Spleen (tissue), 11 donors: ENCODE measurements at regions not wholly inside any gene's neighbourhood (a gene's known extent, or its start where the extent isn't known, plus 50 kb on each side); places are given as distances from the start of the nearest gene placed in this dataset.

ENCODE experiments used
- DNase-seq: peaks from one replicate; pipeline ENCODE4 v3.0.0-alpha.2; 2020
- H3K27ac ChIP-seq, 8 donors: fragments of 200-600 bp; sonication (generic) in 7 of 8; 1 replicate in 4 of 8; 2 replicates in 4 of 8; pipeline versions ENCODE4 v1.5.0 to v1.8.0; 2016 to 2021; ENCODE audit warnings: inconsistent platforms in 4 of 8, mild to moderate bottlenecking in 4 of 8, moderate library complexity in 1 of 8
- H3K27me3 ChIP-seq, 7 donors: fragments of 200-600 bp; sonication (generic) in 6 of 7; replicated peaks in 1 of 7; 1 replicate in 4 of 7; 2 replicates in 3 of 7; pipeline versions ENCODE4 v1.5.0 to v1.8.0; 2016 to 2021; ENCODE audit warnings: inconsistent platforms in 3 of 7, mild to moderate bottlenecking in 1 of 7
- H3K36me3 ChIP-seq, 6 donors: fragments of 200-600 bp; sonication (generic) in 5 of 6; 1 replicate in 4 of 6; 2 replicates in 2 of 6; pipeline versions ENCODE4 v1.5.0 to v1.8.0; 2016 to 2021; ENCODE audit warnings: inconsistent platforms in 2 of 6
- H3K4me1 ChIP-seq, 6 donors: fragments of 200-600 bp; sonication (generic) in 5 of 6; 1 replicate in 3 of 6; 2 replicates in 3 of 6; pipeline versions ENCODE4 v1.5.0 to v1.8.0; 2016 to 2021; ENCODE audit warnings: inconsistent platforms in 3 of 6
- H3K4me3 ChIP-seq, 8 donors: fragments of 200-600 bp; sonication (generic) in 7 of 8; 1 replicate in 4 of 8; 2 replicates in 4 of 8; pipeline versions ENCODE4 v1.5.0 to v1.8.0; 2016 to 2021; ENCODE audit warnings: inconsistent platforms in 4 of 8, mild to moderate bottlenecking in 4 of 8, moderate library complexity in 2 of 8
- H3K9me3 ChIP-seq, 8 donors: fragments of 200-600 bp; sonication (generic) in 7 of 8; 1 replicate in 4 of 8; 2 replicates in 4 of 8; pipeline versions ENCODE4 v1.5.0 to v1.8.0; 2016 to 2021; ENCODE audit warnings: inconsistent platforms in 4 of 8
- CTCF ChIP-seq, 11 experiments: fragments of 200-600 bp in 7 of 11; fragments of 450-650 bp in 4 of 11; sonication (generic) in 4 of 11; IDR thresholded peaks in 8 of 11; conservative IDR thresholded peaks in 3 of 11; 1 replicate in 7 of 11; 2 replicates in 4 of 11; pipeline versions ENCODE4 v1.4.0 to v1.8.0; 2016 to 2021; ENCODE audit warnings: antibody characterized with exemption in 11 of 11, inconsistent platforms in 4 of 11, mild to moderate bottlenecking in 1 of 11
- POLR2A ChIP-seq, 3 donors: fragments of 450-650 bp; IDR thresholded peaks; one replicate each; pipeline ENCODE4 v1.5.1; 2017; ENCODE audit warnings: antibody characterized with exemption in 3 of 3, mild to moderate bottlenecking in 1 of 3
- POLR2AphosphoS5 ChIP-seq, 3 donors: sonication (generic); formaldehyde crosslinking; IDR thresholded peaks; one replicate each; pipeline ENCODE4 v1.5.1; 2017; ENCODE audit warnings: antibody characterized with exemption in 3 of 3
- WGBS, 5 donors: extraction: QIAGEN DNeasy Blood & Tissue Kit in 3 of 5; methylation state at CpG; one replicate each; pipeline versions ENCODE4 v1.1.5 to v1.1.7; 2013 to 2018; 5-methylcytosine and 5-hydroxymethylcytosine counted together
- intact Hi-C: fragments of 100-400 bp; cut with DNase I; formaldehyde crosslinking; loops from one replicate; pipeline ENCODE4 v1.15.0; 2023; ENCODE audit warnings: low total_unique reads
- donor health status: healthy with polysubstance abuse.
- donor health status: DM: no; HTN: no; CAD: no; lungs with moderate emphysema.
- donor health status: DM: no; HTN: no; CAD: no.
- donor health status: Bipolar disorder and iron deficiency.
- donor health status: healthy.
- donor health status: DM: no; HTN: no; CAD: no.
- donor health status: DM: yes; HTN: yes; CAD: no.

- no peak overlapping the region for H3K4me3 ChIP-seq
- intact Hi-C loops = no loop called here
- DNase-seq = no peak
- 49 to 65% (median 57%) methylated on average over 14 of the region's 14 CpGs for WGBS, 5 donors
- no peaks in the 10 kb centered on the region for H3K36me3 ChIP-seq
- peaks cover 26 to 61% (median 51%) of the 10 kb centered on the region in 6 donors for H3K4me1 ChIP-seq
- TF ChIP-seq POLR2AphosphoS5 (IDR thresholded peaks at IDR 0.05) (peak in 2 of 3 donors; percentile 31 to 71), POLR2A (IDR thresholded peaks at IDR 0.05) (no peak), CTCF (IDR thresholded peaks at IDR 0.05 in 8 of 11, conservative IDR thresholded peaks at IDR 0.05 in 3 of 11) (no peak)
- H3K27me3 ChIP-seq = no peaks in the 10 kb centered on the region
- peaks cover 0 to 15% (median 10%) of the 10 kb centered on the region in 8 donors for H3K9me3 ChIP-seq
- H3K27ac ChIP-seq = peak overlapping the region in 7 of 8 donors; percentile 48 to 86 (median 78)
These were observed 139.8 kb downstream of the ZFP36L2 start for GRCh38 chr2:43086451-43087221.

- intact Hi-C loops = no loop called here
- peaks cover 26 to 63% (median 51%) of the 10 kb centered on the region in 6 donors for H3K4me1 ChIP-seq
These were observed 140.5 kb downstream of the ZFP36L2 start for GRCh38 chr2:43085929-43086328.

GRCh38 chr2:43085505-43085904 lies 140.9 kb downstream of the ZFP36L2 start:
- Histone ChIP-seq H3K36me3 (no peaks in the 10 kb centered on the region), H3K4me1 (peaks cover 26 to 66% (median 51%) of the 10 kb centered on the region in 6 donors), H3K9me3 (peaks cover 0 to 6% (median 3%) of the 10 kb centered on the region in 8 donors), H3K27me3 (no peaks in the 10 kb centered on the region), H3K27ac (peak overlapping the region in 7 of 8 donors; percentile 46 to 86 (median 78)), H3K4me3 (no peak overlapping the region)
- TF ChIP-seq CTCF (IDR thresholded peaks at IDR 0.05 in 8 of 11, conservative IDR thresholded peaks at IDR 0.05 in 3 of 11) (no peak), POLR2AphosphoS5 (IDR thresholded peaks at IDR 0.05) (no peak), POLR2A (IDR thresholded peaks at IDR 0.05) (no peak)
- DNase-seq = peak; percentile 35
- 86 to 94% (median 91%) methylated on average over 11 of the region's 11 CpGs for WGBS, 5 donors
- intact Hi-C loops = no loop called here

More at GRCh38 chr2:43085929-43086328, 140.5 kb downstream of the ZFP36L2 start:
- peak; percentile 60 for DNase-seq
- H3K27me3 ChIP-seq = no peaks in the 10 kb centered on the region
- peak overlapping the region in 7 of 8 donors; percentile 46 to 86 (median 78) for H3K27ac ChIP-seq
- no peak for TF ChIP-seq POLR2A (IDR thresholded peaks at IDR 0.05)
- no peak for TF ChIP-seq POLR2AphosphoS5 (IDR thresholded peaks at IDR 0.05)
- TF ChIP-seq CTCF (IDR thresholded peaks at IDR 0.05 in 8 of 11, conservative IDR thresholded peaks at IDR 0.05 in 3 of 11) = no peak
- H3K4me3 ChIP-seq = no peak overlapping the region
- WGBS, 5 donors = 69 to 84% (median 79%) methylated on average over 8 of the region's 8 CpGs
- H3K36me3 ChIP-seq = no peaks in the 10 kb centered on the region
- H3K9me3 ChIP-seq = peaks cover 0 to 9% (median 7%) of the 10 kb centered on the region in 8 donors

GRCh38 chr2:43084699-43085091 lies 141.7 kb downstream of the ZFP36L2 start:
- Histone ChIP-seq H3K4me3 (no peak overlapping the region), H3K4me1 (peaks cover 26 to 72% (median 51%) of the 10 kb centered on the region in 6 donors), H3K36me3 (no peaks in the 10 kb centered on the region), H3K27ac (peak overlapping the region in 7 of 8 donors; percentile 43 to 86 (median 78)), H3K27me3 (no peaks in the 10 kb centered on the region), H3K9me3 (no peaks in the 10 kb centered on the region)
- TF ChIP-seq CTCF (IDR thresholded peaks at IDR 0.05 in 8 of 11, conservative IDR thresholded peaks at IDR 0.05 in 3 of 11) (no peak), POLR2AphosphoS5 (IDR thresholded peaks at IDR 0.05) (no peak), POLR2A (IDR thresholded peaks at IDR 0.05) (no peak)
- 60 to 67% (median 64%) methylated on average over 8 of the region's 8 CpGs for WGBS, 5 donors
- no peak for DNase-seq
- intact Hi-C loops = no loop called here
